H1 (cell line): ENCODE measurements at regions not wholly inside any gene's neighbourhood (a gene's known extent, or its start where the extent isn't known, plus 50 kb on each side); places are given as distances from the start of the nearest gene placed in this dataset.

Source experiments
- CTCF ChIA-PET: fragments of 300-600 bp; sonication (Branson Sonifier 250); formaldehyde crosslinking; loops from one replicate; lab custom pipeline; 2021; ENCODE audit not compliant: partially characterized antibody; lab: Charles Lee
- POLR2A ChIA-PET: fragments of 300-600 bp; sonication (Branson Sonifier 250); formaldehyde crosslinking; loops from one replicate; lab custom pipeline; 2021; ENCODE audit warnings: inconsistent platforms; ENCODE audit not compliant: partially characterized antibody; lab: Charles Lee
- DNase-seq, 2 experiments: peaks; one replicate each; pipeline versions ENCODE4 v3.0.0 to v3.0.0-alpha.2; 2010 to 2022; ENCODE audit warnings: low spot score in 2 of 2, low read depth in 1 of 2, mixed read lengths in 1 of 2
- FAIRE-seq: peaks from 2 replicates; lab custom pipeline; 2011; peaks lifted over from hg19 to GRCh38; lab: Jason Lieb, UNC
- H2AFZ ChIP-seq: 2 replicates; pipeline ENCODE4 v1.8.1; 2012; ENCODE audit warnings: low read length, inconsistent platforms
- H2AK5ac ChIP-seq: 2 replicates; pipeline ENCODE4 v1.6.1; 2013; ENCODE audit warnings: low read depth, low read length
- H2BK120ac ChIP-seq: replicated peaks from 2 replicates; pipeline ENCODE3; 2013; ENCODE audit warnings: low read depth, low read length, inconsistent platforms
- H2BK12ac ChIP-seq: 2 replicates; pipeline ENCODE4 v1.6.1; 2013; ENCODE audit warnings: low read depth, low read length
- H2BK15ac ChIP-seq: 2 replicates; pipeline ENCODE4 v1.6.1; 2013; ENCODE audit warnings: low read length
- H2BK20ac ChIP-seq: 2 replicates; pipeline ENCODE4 v1.6.1; 2013; ENCODE audit warnings: low read length
- H2BK5ac ChIP-seq: 2 replicates; pipeline ENCODE4 v1.6.1; 2013; ENCODE audit warnings: low read depth, low read length
- H3K14ac ChIP-seq: 2 replicates; pipeline ENCODE4 v1.6.1; 2013; ENCODE audit warnings: inconsistent platforms; ENCODE audit not compliant: insufficient read length
- H3K18ac ChIP-seq: 2 replicates; pipeline ENCODE4 v1.6.1; 2013; ENCODE audit warnings: low read length; ENCODE audit errors: extremely low read depth
- H3K23ac ChIP-seq: 2 replicates; pipeline ENCODE4 v1.6.1; 2013; ENCODE audit warnings: inconsistent platforms; ENCODE audit not compliant: insufficient read length
- H3K23me2 ChIP-seq: 2 replicates; pipeline ENCODE4 v1.6.1; 2013; ENCODE audit warnings: low read depth, low read length
- H3K27ac ChIP-seq: 2 replicates; pipeline ENCODE4 v1.6.1; 2011; ENCODE audit warnings: low read depth, low read length, inconsistent platforms
- H3K27me3 ChIP-seq, 4 experiments: replicated peaks in 1 of 4; 1 replicate in 1 of 4; 2 replicates in 3 of 4; pipeline versions ENCODE4 v1.6.1 to v1.8.1; 2011 to 2013; ENCODE audit warnings: low read length in 3 of 4, mild to moderate bottlenecking in 3 of 4, inconsistent platforms in 2 of 4, mixed read lengths in 2 of 4, moderate library complexity in 1 of 4; ENCODE audit not compliant: control insufficient read depth in 3 of 4, insufficient read depth in 3 of 4; ENCODE audit errors: extremely low read depth in 1 of 4
- H3K36me3 ChIP-seq, 4 experiments: 2 replicates each; pipeline versions ENCODE4 v1.6.1 to v1.8.1; 2011 to 2013; ENCODE audit warnings: mild to moderate bottlenecking in 4 of 4, low read length in 3 of 4, moderate library complexity in 2 of 4, control low read depth in 1 of 4, inconsistent platforms in 1 of 4; ENCODE audit not compliant: insufficient read depth in 4 of 4, control insufficient read depth in 2 of 4
- H3K4ac ChIP-seq: replicated peaks from 2 replicates; pipeline ENCODE3; 2013; ENCODE audit warnings: low read length, low read depth, mixed read lengths, inconsistent platforms; ENCODE audit not compliant: insufficient read length
- H3K4me1 ChIP-seq, 4 experiments: replicated peaks in 1 of 4; 1 replicate in 1 of 4; 2 replicates in 3 of 4; pipeline versions ENCODE4 v1.6.1 to v1.8.1; 2011 to 2013; ENCODE audit warnings: low read length in 3 of 4, inconsistent platforms in 2 of 4, mixed read lengths in 1 of 4; ENCODE audit not compliant: insufficient read depth in 4 of 4, control insufficient read depth in 3 of 4
- H3K4me2 ChIP-seq, 2 experiments: 2 replicates each; pipeline versions ENCODE4 v1.6.1 to v1.8.1; 2011 to 2013; ENCODE audit warnings: low read depth in 2 of 2, low read length in 2 of 2, control low read depth in 1 of 2, inconsistent platforms in 1 of 2, mild to moderate bottlenecking in 1 of 2; ENCODE audit not compliant: insufficient read depth in 1 of 2
- H3K4me3 ChIP-seq, 4 experiments: fragments of 200-600, 300-600 bp in 1 of 4; sonication (generic), shearing (Covaris generic), sonication (Bioruptor Twin) in 1 of 4; 2 replicates each; pipeline versions ENCODE4 v1.5.1 to v1.8.1; 2011 to 2016; ENCODE audit warnings: low read length in 4 of 4, low read depth in 3 of 4, control low read depth in 2 of 4, inconsistent platforms in 2 of 4, mild to moderate bottlenecking in 2 of 4, mixed read lengths in 1 of 4, moderate library complexity in 1 of 4; ENCODE audit not compliant: insufficient read depth in 2 of 4; ENCODE audit errors: extremely low read depth in 1 of 4
- H3K56ac ChIP-seq: replicated peaks from 2 replicates; pipeline ENCODE3; 2013; ENCODE audit warnings: low read depth, mild to moderate bottlenecking, mixed read lengths, low read length, inconsistent platforms; ENCODE audit not compliant: insufficient read length
- H3K79me1 ChIP-seq: 2 replicates; pipeline ENCODE4 v1.6.1; 2013; ENCODE audit warnings: low read depth, low read length, control low read depth
- H3K79me2 ChIP-seq, 2 experiments: 2 replicates each; pipeline versions ENCODE4 v1.6.1 to v1.8.1; 2012 to 2013; ENCODE audit warnings: low read length in 2 of 2, mild to moderate bottlenecking in 2 of 2, inconsistent platforms in 1 of 2; ENCODE audit not compliant: insufficient read depth in 2 of 2, control insufficient read depth in 1 of 2
- H3K9ac ChIP-seq, 4 experiments: replicated peaks in 1 of 4; 1 replicate in 1 of 4; 2 replicates in 3 of 4; pipeline versions ENCODE4 v1.6.1 to v1.8.1; 2011 to 2013; ENCODE audit warnings: low read depth in 3 of 4, low read length in 3 of 4, control low read depth in 2 of 4, mild to moderate bottlenecking in 2 of 4, moderate library complexity in 2 of 4, inconsistent platforms in 1 of 4; ENCODE audit errors: extremely low read depth in 1 of 4
- H3K9me3 ChIP-seq, 2 experiments: 2 replicates each; pipeline versions ENCODE4 v1.6.1 to v1.8.1; 2012 to 2013; ENCODE audit warnings: mild to moderate bottlenecking in 2 of 2, moderate library complexity in 2 of 2, control low read depth in 1 of 2, inconsistent platforms in 1 of 2, low read depth in 1 of 2, low read length in 1 of 2, mixed read lengths in 1 of 2; ENCODE audit not compliant: insufficient read depth in 2 of 2
- H4K20me1 ChIP-seq, 2 experiments: replicated peaks in 1 of 2; 2 replicates each; pipeline versions ENCODE3 to v1.8.1; 2011 to 2013; ENCODE audit warnings: inconsistent platforms in 2 of 2, low read length in 2 of 2, mild to moderate bottlenecking in 1 of 2; ENCODE audit not compliant: insufficient read depth in 2 of 2, control insufficient read depth in 1 of 2
- H4K5ac ChIP-seq: 2 replicates; pipeline ENCODE4 v1.6.1; 2013; ENCODE audit warnings: low read length, low read depth, mixed read lengths, inconsistent platforms; ENCODE audit not compliant: insufficient read length
- H4K8ac ChIP-seq: 2 replicates; pipeline ENCODE4 v1.8.0; 2013; ENCODE audit warnings: mild to moderate bottlenecking, moderate library complexity, low read length, inconsistent platforms; ENCODE audit not compliant: insufficient read depth; ENCODE audit errors: extremely low read depth
- H4K91ac ChIP-seq: replicated peaks from 2 replicates; pipeline ENCODE3; 2013; ENCODE audit warnings: low read length, mixed read lengths, inconsistent platforms; ENCODE audit not compliant: insufficient read length
- HDAC6 ChIP-seq: IDR thresholded peaks from one replicate; pipeline ENCODE4 v1.7.1; 2012; ENCODE audit warnings: low read depth, mild to moderate bottlenecking, inconsistent platforms, low read length, moderate library complexity
- KDM5A ChIP-seq: fragments of 200-600 bp; IDR thresholded peaks from 2 replicates; pipeline ENCODE4 v1.7.1; 2012; ENCODE audit warnings: mild to moderate bottlenecking, low read length, inconsistent platforms, mixed read lengths
- USF2 ChIP-seq: IDR thresholded peaks from 2 replicates; pipeline ENCODE4 v1.6.1; 2011; ENCODE audit warnings: low read length, improper control_type of control experiment
- YY1 ChIP-seq: IDR thresholded peaks from 2 replicates; pipeline ENCODE4 v1.6.1; 2011; ENCODE audit warnings: low read depth, mild to moderate bottlenecking, low read length
- WGBS, 2 experiments: shearing (Covaris generic) in 1 of 2; methylation state at CpG; one replicate each; pipeline versions ENCODE4 v1.1.6 to v1.1.7; 2013 to 2015; ENCODE audit warnings: low lambda C conversion rate in 2 of 2, mixed read lengths in 2 of 2, inconsistent platforms in 1 of 2, low coverage in 1 of 2, missing lambda C conversion rate in 1 of 2; ENCODE audit not compliant: insufficient replicate concordance in 2 of 2, insufficient coverage in 1 of 2, insufficient read length in 1 of 2; ENCODE audit errors: extremely low coverage in 1 of 2, missing lambda C conversion rate in 1 of 2; 5-methylcytosine and 5-hydroxymethylcytosine counted together

DNA sequence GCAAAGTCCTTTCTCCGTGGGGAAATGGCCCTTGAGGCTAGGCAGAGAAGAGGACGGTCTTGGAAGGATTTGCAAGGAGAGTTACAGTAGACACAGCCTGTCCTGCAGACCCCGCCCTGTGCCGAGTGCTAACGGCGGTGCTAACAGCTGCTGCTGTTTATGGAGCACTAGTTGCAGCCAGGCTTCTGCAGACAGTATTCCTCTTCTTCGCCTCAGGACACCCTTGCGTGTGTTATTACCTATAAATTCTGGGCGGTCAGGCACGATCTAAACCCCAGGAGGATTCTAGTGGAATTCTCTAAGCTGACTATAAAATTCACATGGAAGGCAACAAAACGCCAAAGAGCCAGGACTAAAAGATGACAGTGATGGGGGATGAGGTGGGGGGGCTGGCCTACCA, 139.8 kb downstream of the GLI2 start:
- no peak overlapping the region for H3K14ac ChIP-seq
- H3K9ac ChIP-seq: no peak overlapping the region
- ChIA-PET CTCF (interaction anchor here (0.6 to 17.5 kb wide), 10 partner anchors 8 to 95 kb away, joined by 3 to 158 read pairs (median 4); no protein-coding TSS in a partner anchor), POLR2A (interaction anchor here (1.0 kb wide), 1 partner anchor 89 kb away, joined by 3 read pairs; no protein-coding TSS in a partner anchor)
- no peak overlapping the region for H4K8ac ChIP-seq
- no peak overlapping the region for H3K23ac ChIP-seq
- H3K4me3 ChIP-seq: no peak overlapping the region
- H2BK5ac ChIP-seq: no peak overlapping the region
- DNase-seq (no peak), FAIRE-seq (no peak)
- no peak overlapping the region for H3K4ac ChIP-seq
- H2BK20ac ChIP-seq: no peak overlapping the region
- H3K4me2 ChIP-seq: no peak overlapping the region
- H3K9me3 ChIP-seq: no peaks in the 10 kb centered on the region
- no peak overlapping the region for H3K56ac ChIP-seq
- H3K79me2 ChIP-seq: peaks cover 0 to 69% of the 10 kb centered on the region in 2 experiments; a peak in 2 of 4 replicates
- H3K79me1 ChIP-seq: peaks cover 9% of the 10 kb centered on the region; the same call in 1 of the 2 replicates
- H3K36me3 ChIP-seq: no peaks in the 10 kb centered on the region
- TF ChIP-seq YY1: no peak
- TF ChIP-seq KDM5A: no peak
- no peak for TF ChIP-seq HDAC6
- TF ChIP-seq USF2: no peak
- no peak overlapping the region for H4K5ac ChIP-seq
- no peak overlapping the region for H3K27ac ChIP-seq
- no peak overlapping the region for H2BK120ac ChIP-seq
- peaks cover 0 to 9% (median 7%) of the 10 kb centered on the region in 4 experiments; a peak in 4 of 7 replicates for H3K4me1 ChIP-seq
- H2BK12ac ChIP-seq: no peak overlapping the region
- 92% methylated on average over 11 of the region's 11 CpGs; no CpG with 5 or more reads in 1 of the 2 experiments for WGBS, 2 experiments
- H3K27me3 ChIP-seq: no peaks in the 10 kb centered on the region
- H2BK15ac ChIP-seq: no peak overlapping the region
- H3K18ac ChIP-seq: peak overlapping the region; percentile 71
- H2AFZ ChIP-seq: no peak overlapping the region
- H4K20me1 ChIP-seq: peaks cover 12 to 36% of the 10 kb centered on the region in 2 experiments
- no peaks in the 10 kb centered on the region for H3K23me2 ChIP-seq
- no peak overlapping the region for H4K91ac ChIP-seq
- no peak overlapping the region for H2AK5ac ChIP-seq
